ENCODE measurements at regions not wholly inside any gene's neighbourhood (a gene's known extent, or its start where the extent isn't known, plus 50 kb on each side); places are given as distances from the start of the nearest gene placed in this dataset.

- intact Hi-C loops (cut with micrococcal nuclease; ENCODE audit: unreplicated experiment): no loop called here
- Mint-ChIP-seq H3K4me3 (ENCODE audit: unreplicated experiment) (no peak overlapping the region), H3K36me3 (ENCODE audit: insufficient read depth, unreplicated experiment) (no peaks in the 10 kb centered on the region), H3K4me1 (ENCODE audit: low read depth, unreplicated experiment) (no peaks in the 10 kb centered on the region), H3K27me3 (ENCODE audit: insufficient read depth, unreplicated experiment) (no peaks in the 10 kb centered on the region), H3K9me3 (ENCODE audit: unreplicated experiment) (peaks cover 16% of the 10 kb centered on the region), H3K27ac (ENCODE audit: unreplicated experiment) (no peak overlapping the region)
- Histone ChIP-seq H3K27me3 (replicated peaks; ENCODE audit: control insufficient read depth, insufficient read depth, low read length) (no peaks in the 10 kb centered on the region), H3K9me3 (no peaks in the 10 kb centered on the region), H3K4me3 (ENCODE audit: low read depth, low read length) (no peak overlapping the region), H3K36me3 (ENCODE audit: control insufficient read depth, insufficient read depth, low read length) (no peaks in the 10 kb centered on the region), H3K4me1 (no peaks in the 10 kb centered on the region)
- TF ChIP-seq CTCF (IDR thresholded peaks at IDR 0.05; ENCODE audit: insufficient read depth in 1 of 2, low read depth in 1 of 2, low read length in 1 of 2, severe bottlenecking in 1 of 2, unreplicated experiment in 1 of 2): no peak
- peak in 1 of 2 experiments; percentile 38 for DNase-seq
- CTCF ChIA-PET: no interaction called here
- no TSS peak for BruUV-seq (replicated peaks)
- POLR2A ChIA-PET: no interaction called here
These were observed 255.8 kb downstream of the TGFB2 start for GRCh38 chr1:218600968-218601367.

- TF ChIP-seq CTCF (IDR thresholded peaks at IDR 0.05; ENCODE audit: insufficient read depth in 1 of 2, low read depth in 1 of 2, low read length in 1 of 2, severe bottlenecking in 1 of 2, unreplicated experiment in 1 of 2): no peak
- BruUV-seq (replicated peaks): no TSS peak
- H3K4me3 Mint-ChIP-seq (ENCODE audit: unreplicated experiment): no peak overlapping the region
- peaks cover 8% of the 10 kb centered on the region; the same call in 1 of the 2 replicates for H3K9me3 ChIP-seq
- H3K4me1 ChIP-seq: no peaks in the 10 kb centered on the region
- H3K36me3 Mint-ChIP-seq (ENCODE audit: insufficient read depth, unreplicated experiment): no peaks in the 10 kb centered on the region
- DNase-seq: no peak
- H3K4me3 ChIP-seq (ENCODE audit: low read depth, low read length): no peak overlapping the region
- H3K27ac Mint-ChIP-seq (ENCODE audit: unreplicated experiment): no peak overlapping the region
- intact Hi-C loops (cut with micrococcal nuclease; ENCODE audit: unreplicated experiment): no loop called here
- H3K9me3 Mint-ChIP-seq (ENCODE audit: unreplicated experiment): peaks cover 17% of the 10 kb centered on the region
- H3K4me1 Mint-ChIP-seq (ENCODE audit: low read depth, unreplicated experiment): no peaks in the 10 kb centered on the region
- H3K27me3 Mint-ChIP-seq (ENCODE audit: insufficient read depth, unreplicated experiment): no peaks in the 10 kb centered on the region
- POLR2A ChIA-PET: no interaction called here
- CTCF ChIA-PET: no interaction called here
- no peaks in the 10 kb centered on the region for H3K27me3 ChIP-seq (replicated peaks; ENCODE audit: control insufficient read depth, insufficient read depth, low read length)
- no peaks in the 10 kb centered on the region for H3K36me3 ChIP-seq (ENCODE audit: control insufficient read depth, insufficient read depth, low read length)
These were observed 259.1 kb downstream of the TGFB2 start for GRCh38 chr1:218604217-218604616.

- Histone ChIP-seq H3K36me3 (ENCODE audit: control insufficient read depth, insufficient read depth, low read length) (no peaks in the 10 kb centered on the region), H3K9me3 (peaks cover 13% of the 10 kb centered on the region; the same call in 1 of the 2 replicates), H3K27me3 (replicated peaks; ENCODE audit: control insufficient read depth, insufficient read depth, low read length) (no peaks in the 10 kb centered on the region), H3K4me1 (peaks cover 16% of the 10 kb centered on the region), H3K4me3 (ENCODE audit: low read depth, low read length) (no peak overlapping the region)
- Mint-ChIP-seq H3K4me3 (ENCODE audit: unreplicated experiment) (no peak overlapping the region), H3K36me3 (ENCODE audit: insufficient read depth, unreplicated experiment) (no peaks in the 10 kb centered on the region), H3K27ac (ENCODE audit: unreplicated experiment) (peak overlapping the region; percentile 9), H3K4me1 (ENCODE audit: low read depth, unreplicated experiment) (peaks cover 14% of the 10 kb centered on the region), H3K9me3 (ENCODE audit: unreplicated experiment) (peaks cover 54% of the 10 kb centered on the region), H3K27me3 (ENCODE audit: insufficient read depth, unreplicated experiment) (no peaks in the 10 kb centered on the region)
- ChIA-PET POLR2A (no interaction called here), CTCF (no interaction called here)
- no peak for DNase-seq
- intact Hi-C loops (cut with micrococcal nuclease; ENCODE audit: unreplicated experiment): no loop called here
- no TSS peak for BruUV-seq (replicated peaks)
- no peak for TF ChIP-seq CTCF (IDR thresholded peaks at IDR 0.05; ENCODE audit: insufficient read depth in 1 of 2, low read depth in 1 of 2, low read length in 1 of 2, severe bottlenecking in 1 of 2, unreplicated experiment in 1 of 2)
These were observed 266.9 kb downstream of the TGFB2 start for GRCh38 chr1:218611916-218612585.
